ENCODE measurements at regions not wholly inside any gene's neighbourhood (a gene's known extent, or its start where the extent isn't known, plus 50 kb on each side); places are given as distances from the start of the nearest gene placed in this dataset.

- Histone ChIP-seq H3K36me3 (ENCODE audit: control insufficient read depth, insufficient read depth, low read length) (no peaks in the 10 kb centered on the region), H3K9me3 (ENCODE audit: control insufficient read depth, insufficient read depth, low read length) (no peaks in the 10 kb centered on the region), H3K4me3 (ENCODE audit: low read depth, low read length) (no peak overlapping the region), H3K27ac (ENCODE audit: low read depth, low read length) (no peak overlapping the region), H3K27me3 (ENCODE audit: control insufficient read depth, insufficient read depth, low read length) (no peaks in the 10 kb centered on the region), H3K4me1 (ENCODE audit: control insufficient read depth, insufficient read depth, low read length) (peaks cover 6% of the 10 kb centered on the region)
- 82% methylated on average over 5 of the region's 8 CpGs for WGBS (ENCODE audit: insufficient coverage)
- no peak for DNase-seq (ENCODE audit: low read depth in 4 of 6, low spot score in 6 of 6)
These were observed 619.4 kb upstream of the CDH4 start for GRCh38 chr20:60632391-60633262.

DNA sequence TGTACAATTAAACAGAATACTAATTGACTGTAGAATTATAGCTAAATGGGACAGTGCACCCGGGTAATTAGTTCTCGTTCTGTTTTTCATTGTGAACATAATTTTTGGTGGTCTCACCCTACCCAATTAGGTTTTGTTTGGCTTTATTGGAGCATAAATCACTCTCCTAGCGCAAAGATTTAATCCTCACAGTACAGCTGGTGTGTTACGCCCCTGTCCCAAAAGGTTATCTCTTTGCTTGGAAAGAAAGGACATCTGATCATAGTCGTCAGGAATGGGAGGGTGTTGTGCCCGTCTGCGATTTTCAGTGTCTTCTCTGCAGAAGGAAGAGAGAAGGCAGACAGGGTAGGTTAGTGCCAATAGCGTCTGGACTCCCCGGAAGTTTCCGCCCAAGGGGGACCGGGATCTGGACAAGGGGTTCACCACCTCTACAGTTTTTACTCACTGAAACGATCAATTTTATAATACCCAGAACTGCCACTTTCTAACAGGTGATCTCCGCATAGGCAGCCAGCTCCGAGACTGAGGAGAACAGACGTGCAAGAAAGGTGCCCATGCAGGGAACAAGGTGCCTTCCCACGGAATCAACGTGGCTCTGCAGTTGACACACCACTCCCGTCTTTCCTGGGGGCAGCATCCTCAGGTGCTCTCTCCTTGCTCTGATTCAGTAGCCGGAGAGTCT lies 617.4 kb upstream of the CDH4 start:
- 76% methylated on average over 13 of the region's 19 CpGs for WGBS (ENCODE audit: insufficient coverage)
- H3K27ac ChIP-seq (ENCODE audit: low read depth, low read length) = no peak overlapping the region
- H3K4me1 ChIP-seq (ENCODE audit: control insufficient read depth, insufficient read depth, low read length) = peaks cover 6% of the 10 kb centered on the region
- H3K4me3 ChIP-seq (ENCODE audit: low read depth, low read length) = no peak overlapping the region
- no peaks in the 10 kb centered on the region for H3K36me3 ChIP-seq (ENCODE audit: control insufficient read depth, insufficient read depth, low read length)
- no peaks in the 10 kb centered on the region for H3K9me3 ChIP-seq (ENCODE audit: control insufficient read depth, insufficient read depth, low read length)
- no peak for DNase-seq (ENCODE audit: low read depth in 4 of 6, low spot score in 6 of 6)
- H3K27me3 ChIP-seq (ENCODE audit: control insufficient read depth, insufficient read depth, low read length) = no peaks in the 10 kb centered on the region

- WGBS (ENCODE audit: insufficient coverage) = 100% methylated on average over 5 of the region's 5 CpGs
- Histone ChIP-seq H3K9me3 (ENCODE audit: control insufficient read depth, insufficient read depth, low read length) (no peaks in the 10 kb centered on the region), H3K4me1 (ENCODE audit: control insufficient read depth, insufficient read depth, low read length) (peaks cover 6% of the 10 kb centered on the region), H3K27ac (ENCODE audit: low read depth, low read length) (no peak overlapping the region), H3K4me3 (ENCODE audit: low read depth, low read length) (no peak overlapping the region), H3K36me3 (ENCODE audit: control insufficient read depth, insufficient read depth, low read length) (no peaks in the 10 kb centered on the region), H3K27me3 (ENCODE audit: control insufficient read depth, insufficient read depth, low read length) (no peaks in the 10 kb centered on the region)
- DNase-seq (ENCODE audit: low read depth in 4 of 6, low spot score in 6 of 6) = no peak
These were observed 615.6 kb upstream of the CDH4 start for GRCh38 chr20:60636417-60636816.

DNA sequence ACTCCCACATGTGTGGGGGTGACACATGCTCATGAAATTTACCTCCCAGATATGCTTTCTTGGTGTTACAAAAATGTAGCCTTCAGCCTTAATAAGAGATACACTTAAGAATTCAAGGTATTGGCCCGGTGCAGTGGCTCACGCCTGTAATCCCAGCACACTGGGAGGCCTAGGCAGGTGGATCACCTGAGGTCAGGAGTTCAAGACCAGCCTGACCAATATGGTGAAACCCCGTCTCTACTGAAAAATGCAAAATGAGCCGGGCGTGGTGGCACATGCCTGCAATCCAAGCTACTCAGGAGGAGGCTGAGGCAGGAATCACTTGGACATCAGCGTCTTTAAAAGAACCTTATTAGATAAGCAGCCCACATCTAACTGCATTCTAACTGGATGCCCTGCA lies 614.3 kb upstream of the CDH4 start:
- 89% methylated on average over 5 of the region's 6 CpGs for whole genome bisulfite sequencing (ENCODE audit: insufficient coverage)
- Histone ChIP-seq H3K4me1 (ENCODE audit: control insufficient read depth, insufficient read depth, low read length) (peaks cover 12% of the 10 kb centered on the region), H3K36me3 (ENCODE audit: control insufficient read depth, insufficient read depth, low read length) (no peaks in the 10 kb centered on the region), H3K9me3 (ENCODE audit: control insufficient read depth, insufficient read depth, low read length) (no peaks in the 10 kb centered on the region), H3K27me3 (ENCODE audit: control insufficient read depth, insufficient read depth, low read length) (no peaks in the 10 kb centered on the region), H3K4me3 (ENCODE audit: low read depth, low read length) (no peak overlapping the region), H3K27ac (ENCODE audit: low read depth, low read length) (no peak overlapping the region)
- no peak for DNase-seq (ENCODE audit: low read depth in 4 of 6, low spot score in 6 of 6)

DNA sequence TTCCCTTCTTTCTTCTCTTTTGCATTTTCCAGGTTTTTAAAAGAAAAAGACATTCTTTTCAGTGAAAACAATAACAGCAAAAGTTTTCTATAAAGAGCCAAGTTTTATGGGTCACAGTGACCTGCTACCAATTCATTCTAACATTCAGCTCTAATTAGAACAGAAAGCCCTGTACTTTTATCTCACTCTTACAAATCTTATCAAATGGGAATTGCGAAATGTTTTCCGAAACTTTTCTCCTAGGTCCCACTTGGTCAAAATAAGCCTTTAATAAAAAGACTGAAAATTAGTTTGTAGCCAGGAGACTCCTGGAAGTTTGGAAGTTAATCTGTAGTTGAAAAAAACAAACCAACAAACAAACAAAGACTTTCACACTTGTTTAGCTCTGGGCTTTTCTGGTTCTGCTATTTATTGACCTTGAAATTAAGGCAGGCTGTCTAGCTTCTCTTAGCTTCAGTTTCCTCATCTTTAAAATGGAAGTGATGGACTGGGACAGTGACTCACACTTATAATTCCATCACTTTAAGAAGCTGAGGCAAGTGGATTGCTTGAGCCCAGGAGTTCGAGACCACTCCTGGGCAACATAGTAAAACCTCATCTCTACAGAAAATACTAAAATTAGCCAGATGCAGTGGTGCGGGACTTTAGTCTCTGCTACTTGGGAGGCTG lies 613.5 kb upstream of the CDH4 start:
- Histone ChIP-seq H3K9me3 (ENCODE audit: control insufficient read depth, insufficient read depth, low read length) (no peaks in the 10 kb centered on the region), H3K27ac (ENCODE audit: low read depth, low read length) (no peak overlapping the region), H3K36me3 (ENCODE audit: control insufficient read depth, insufficient read depth, low read length) (no peaks in the 10 kb centered on the region), H3K4me3 (ENCODE audit: low read depth, low read length) (no peak overlapping the region), H3K27me3 (ENCODE audit: control insufficient read depth, insufficient read depth, low read length) (no peaks in the 10 kb centered on the region), H3K4me1 (ENCODE audit: control insufficient read depth, insufficient read depth, low read length) (peaks cover 13% of the 10 kb centered on the region)
- no CpG with 5 or more reads among the region's 4 CpGs for WGBS (ENCODE audit: insufficient coverage)
- DNase-seq (ENCODE audit: low read depth in 4 of 6, low spot score in 6 of 6) = no peak

- Histone ChIP-seq H3K4me1 (ENCODE audit: control insufficient read depth, insufficient read depth, low read length) (peaks cover 7% of the 10 kb centered on the region), H3K4me3 (ENCODE audit: low read depth, low read length) (no peak overlapping the region), H3K9me3 (ENCODE audit: control insufficient read depth, insufficient read depth, low read length) (no peaks in the 10 kb centered on the region), H3K36me3 (ENCODE audit: control insufficient read depth, insufficient read depth, low read length) (no peaks in the 10 kb centered on the region), H3K27me3 (ENCODE audit: control insufficient read depth, insufficient read depth, low read length) (no peaks in the 10 kb centered on the region), H3K27ac (ENCODE audit: low read depth, low read length) (no peak overlapping the region)
- DNase-seq (ENCODE audit: low read depth in 4 of 6, low spot score in 6 of 6) = no peak
- 74% methylated on average over 3 of the region's 8 CpGs for WGBS (ENCODE audit: insufficient coverage)
These were observed 610.1 kb upstream of the CDH4 start for GRCh38 chr20:60641879-60642447.

DNA sequence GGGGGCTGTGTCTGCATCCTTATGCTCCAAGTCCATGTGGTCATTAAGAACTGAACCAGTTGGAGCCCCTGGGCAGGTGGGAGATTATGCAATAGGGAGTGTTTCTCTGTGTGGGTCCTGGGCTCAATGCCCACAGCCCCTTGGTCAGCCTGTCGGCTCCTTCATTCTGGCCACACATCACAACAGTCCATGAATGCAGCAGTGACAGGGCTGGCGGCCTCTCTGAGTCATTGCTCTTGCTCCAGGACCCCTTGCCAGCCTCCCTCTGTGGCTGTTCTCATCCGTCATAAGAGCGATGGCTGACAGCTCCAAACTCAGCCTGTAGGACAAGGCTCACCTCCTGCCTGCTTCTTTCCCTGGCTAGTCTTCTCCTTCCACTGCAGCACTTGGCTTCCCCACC lies 609.5 kb upstream of the CDH4 start:
- Histone ChIP-seq H3K27ac (ENCODE audit: low read depth, low read length) (no peak overlapping the region), H3K4me1 (ENCODE audit: control insufficient read depth, insufficient read depth, low read length) (peaks cover 7% of the 10 kb centered on the region), H3K27me3 (ENCODE audit: control insufficient read depth, insufficient read depth, low read length) (no peaks in the 10 kb centered on the region), H3K4me3 (ENCODE audit: low read depth, low read length) (no peak overlapping the region), H3K36me3 (ENCODE audit: control insufficient read depth, insufficient read depth, low read length) (no peaks in the 10 kb centered on the region), H3K9me3 (ENCODE audit: control insufficient read depth, insufficient read depth, low read length) (no peaks in the 10 kb centered on the region)
- WGBS (ENCODE audit: insufficient coverage) = 40% methylated on average over 4 of the region's 4 CpGs
- peak in 2 of 6 donors; percentile 35 to 45 for DNase-seq (ENCODE audit: low read depth in 4 of 6, low spot score in 6 of 6)

GRCh38 chr20:60648556-60648955 lies 603.5 kb upstream of the CDH4 start:
- WGBS (ENCODE audit: insufficient coverage) = 71% methylated on average over 1 of the region's 6 CpGs
- no peak overlapping the region for H3K4me3 ChIP-seq (ENCODE audit: low read depth, low read length)

GRCh38 chr20:60649541-60649940 lies 602.5 kb upstream of the CDH4 start:
- 72% methylated on average over 4 of the region's 12 CpGs for WGBS (ENCODE audit: insufficient coverage)
- no peaks in the 10 kb centered on the region for H3K36me3 ChIP-seq (ENCODE audit: control insufficient read depth, insufficient read depth, low read length)
- H3K4me3 ChIP-seq (ENCODE audit: low read depth, low read length) = no peak overlapping the region
- no peak for DNase-seq (ENCODE audit: low read depth in 4 of 6, low spot score in 6 of 6)
- no peaks in the 10 kb centered on the region for H3K9me3 ChIP-seq (ENCODE audit: control insufficient read depth, insufficient read depth, low read length)
- H3K4me1 ChIP-seq (ENCODE audit: control insufficient read depth, insufficient read depth, low read length) = no peaks in the 10 kb centered on the region
- H3K27ac ChIP-seq (ENCODE audit: low read depth, low read length) = no peak overlapping the region
- H3K27me3 ChIP-seq (ENCODE audit: control insufficient read depth, insufficient read depth, low read length) = no peaks in the 10 kb centered on the region

More at GRCh38 chr20:60648556-60648955, 603.5 kb upstream of the CDH4 start:
- Histone ChIP-seq H3K27ac (ENCODE audit: low read depth, low read length) (no peak overlapping the region), H3K27me3 (ENCODE audit: control insufficient read depth, insufficient read depth, low read length) (no peaks in the 10 kb centered on the region), H3K36me3 (ENCODE audit: control insufficient read depth, insufficient read depth, low read length) (no peaks in the 10 kb centered on the region), H3K9me3 (ENCODE audit: control insufficient read depth, insufficient read depth, low read length) (no peaks in the 10 kb centered on the region), H3K4me1 (ENCODE audit: control insufficient read depth, insufficient read depth, low read length) (no peaks in the 10 kb centered on the region)
- no peak for DNase-seq (ENCODE audit: low read depth in 4 of 6, low spot score in 6 of 6)
